WTC11 (cell line): ENCODE measurements at regions not wholly inside any gene's neighbourhood (a gene's known extent, or its start where the extent isn't known, plus 50 kb on each side); places are given as distances from the start of the nearest gene placed in this dataset.
"Not testable (repeated sequence)": the region's sequence is repeated elsewhere in the genome, so short reads cannot be mapped to it uniquely, and the experiment has no call there.

Experiments used
- ATAC-seq: fragments of 200-7000 bp; cut with Tn5 transposase; 2 replicates; pipeline ENCODE4 v1.10.0; 2021; ENCODE audit warnings: mild to moderate bottlenecking, moderate library complexity
- CTCF ChIA-PET: fragments of 300-600 bp; sonication (Branson Sonifier 250); formaldehyde crosslinking; loops from one replicate; lab custom pipeline; 2021; ENCODE audit warnings: antibody characterized with exemption; lab: Charles Lee
- POLR2A ChIA-PET: fragments of 350-600 bp; sonication (Branson Sonifier 250); formaldehyde crosslinking; loops from one replicate; lab custom pipeline; 2021; ENCODE audit warnings: antibody characterized with exemption; lab: Charles Lee
- DNase-seq: peaks from one replicate; pipeline ENCODE4 v3.0.0; 2021; ENCODE audit warnings: low spot score
- H3K27ac Mint-ChIP-seq: 2 replicates; pipeline ENCODE4 v1.8.0; 2021; ENCODE audit warnings: mixed read lengths
- H3K27me3 Mint-ChIP-seq: 2 replicates; pipeline ENCODE4 v1.8.0; 2021; ENCODE audit warnings: low read depth, mild to moderate bottlenecking, moderate library complexity, mixed read lengths
- H3K36me3 Mint-ChIP-seq: 2 replicates; pipeline ENCODE4 v1.8.0; 2021; ENCODE audit warnings: mixed read lengths
- H3K4me1 Mint-ChIP-seq: 2 replicates; pipeline ENCODE4 v1.8.0; 2022; ENCODE audit warnings: mixed read lengths
- H3K4me3 Mint-ChIP-seq: 2 replicates; pipeline ENCODE4 v1.8.0; 2021; ENCODE audit warnings: mild to moderate bottlenecking, moderate library complexity, mixed read lengths
- H3K9me3 Mint-ChIP-seq: 2 replicates; pipeline ENCODE4 v1.8.0; 2021; ENCODE audit warnings: mixed read lengths
- ESRRA ChIP-seq: sonication (generic); formaldehyde crosslinking; IDR thresholded peaks from 2 replicates; pipeline ENCODE4 v1.8.1; 2022; ENCODE audit warnings: mild to moderate bottlenecking, missing genetic modification reagents, borderline replicate concordance
- ETV6 ChIP-seq: sonication (generic); formaldehyde crosslinking; IDR thresholded peaks from 2 replicates; pipeline ENCODE4 v1.8.1; 2022; ENCODE audit warnings: mild to moderate bottlenecking, missing genetic modification reagents
- NFYB ChIP-seq: sonication (generic); formaldehyde crosslinking; conservative IDR thresholded peaks from 2 replicates; pipeline ENCODE4 v1.8.0; 2022; ENCODE audit warnings: low read depth, missing genetic modification reagents
- NR3C1 ChIP-seq: sonication (generic); formaldehyde crosslinking; conservative IDR thresholded peaks from 2 replicates; pipeline ENCODE4 v1.8.1; 2023; ENCODE audit warnings: low read depth, mild to moderate bottlenecking, missing genetic modification reagents
- RELA ChIP-seq: sonication (generic); formaldehyde crosslinking; IDR thresholded peaks from 2 replicates; pipeline ENCODE4 v1.8.1; 2022; ENCODE audit warnings: missing genetic modification reagents, mild to moderate bottlenecking, borderline replicate concordance
- TEAD1 ChIP-seq: sonication (generic); formaldehyde crosslinking; IDR thresholded peaks from 2 replicates; pipeline ENCODE4 v1.8.0; 2022; ENCODE audit warnings: mild to moderate bottlenecking, missing genetic modification reagents
- ZNF232 ChIP-seq: sonication (generic); formaldehyde crosslinking; IDR thresholded peaks from 2 replicates; pipeline ENCODE4 v1.8.0; 2022; ENCODE audit warnings: mild to moderate bottlenecking, missing genetic modification reagents
- ZNF396 ChIP-seq: fragments of 250-450 bp; sonication (Bioruptor Pico); IDR thresholded peaks from 2 replicates; pipeline ENCODE4 v1.8.0; 2021; ENCODE audit warnings: mild to moderate bottlenecking, moderate library complexity, borderline replicate concordance
- TF ChIP-seq, protein P1 (sequence below): sonication (generic); formaldehyde crosslinking; IDR thresholded peaks from 2 replicates; pipeline ENCODE4 v1.8.0; 2022; ENCODE audit warnings: mild to moderate bottlenecking, missing genetic modification reagents
- TF ChIP-seq, protein P2 (sequence below): sonication (generic); formaldehyde crosslinking; IDR thresholded peaks from 2 replicates; pipeline ENCODE4 v1.8.1; 2022; ENCODE audit warnings: low read depth, missing genetic modification reagents, borderline replicate concordance
- TF ChIP-seq, protein P3 (sequence below): fragments of 250-450 bp; sonication (Bioruptor Pico); IDR thresholded peaks from 2 replicates; pipeline ENCODE4 v1.9.0; 2021; ENCODE audit warnings: moderate library complexity, mild to moderate bottlenecking, inconsistent platforms, borderline replicate concordance

- no peak for TF ChIP-seq ETV6 (CRISPR knock-in tag)
- TF ChIP-seq, protein P1, sequence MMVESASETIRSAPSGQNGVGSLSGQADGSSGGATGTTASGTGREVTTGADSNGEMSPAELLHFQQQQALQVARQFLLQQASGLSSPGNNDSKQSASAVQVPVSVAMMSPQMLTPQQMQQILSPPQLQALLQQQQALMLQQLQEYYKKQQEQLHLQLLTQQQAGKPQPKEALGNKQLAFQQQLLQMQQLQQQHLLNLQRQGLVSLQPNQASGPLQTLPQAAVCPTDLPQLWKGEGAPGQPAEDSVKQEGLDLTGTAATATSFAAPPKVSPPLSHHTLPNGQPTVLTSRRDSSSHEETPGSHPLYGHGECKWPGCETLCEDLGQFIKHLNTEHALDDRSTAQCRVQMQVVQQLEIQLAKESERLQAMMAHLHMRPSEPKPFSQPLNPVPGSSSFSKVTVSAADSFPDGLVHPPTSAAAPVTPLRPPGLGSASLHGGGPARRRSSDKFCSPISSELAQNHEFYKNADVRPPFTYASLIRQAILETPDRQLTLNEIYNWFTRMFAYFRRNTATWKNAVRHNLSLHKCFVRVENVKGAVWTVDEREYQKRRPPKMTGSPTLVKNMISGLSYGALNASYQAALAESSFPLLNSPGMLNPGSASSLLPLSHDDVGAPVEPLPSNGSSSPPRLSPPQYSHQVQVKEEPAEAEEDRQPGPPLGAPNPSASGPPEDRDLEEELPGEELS (CRISPR knock-in tag) = no peak
- TF ChIP-seq, protein P2, sequence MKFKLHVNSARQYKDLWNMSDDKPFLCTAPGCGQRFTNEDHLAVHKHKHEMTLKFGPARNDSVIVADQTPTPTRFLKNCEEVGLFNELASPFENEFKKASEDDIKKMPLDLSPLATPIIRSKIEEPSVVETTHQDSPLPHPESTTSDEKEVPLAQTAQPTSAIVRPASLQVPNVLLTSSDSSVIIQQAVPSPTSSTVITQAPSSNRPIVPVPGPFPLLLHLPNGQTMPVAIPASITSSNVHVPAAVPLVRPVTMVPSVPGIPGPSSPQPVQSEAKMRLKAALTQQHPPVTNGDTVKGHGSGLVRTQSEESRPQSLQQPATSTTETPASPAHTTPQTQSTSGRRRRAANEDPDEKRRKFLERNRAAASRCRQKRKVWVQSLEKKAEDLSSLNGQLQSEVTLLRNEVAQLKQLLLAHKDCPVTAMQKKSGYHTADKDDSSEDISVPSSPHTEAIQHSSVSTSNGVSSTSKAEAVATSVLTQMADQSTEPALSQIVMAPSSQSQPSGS (CRISPR knock-in tag) = no peak
- ChIA-PET CTCF (interaction anchor here (1.3 kb wide), 1 partner anchor 323 kb away, joined by 3 read pairs; no protein-coding TSS in a partner anchor), POLR2A (no interaction called here)
- ATAC-seq (no peak), DNase-seq (no peak)
- H3K27me3 Mint-ChIP-seq = peaks cover 16% of the 10 kb centered on the region
- H3K36me3 Mint-ChIP-seq = peaks cover 18% of the 10 kb centered on the region
- H3K27ac Mint-ChIP-seq = no peak overlapping the region
- peaks cover 4% of the 10 kb centered on the region; the same call in 1 of the 2 replicates for H3K4me1 Mint-ChIP-seq
- H3K4me3 Mint-ChIP-seq = no peak overlapping the region
- H3K9me3 Mint-ChIP-seq = peaks cover 8% of the 10 kb centered on the region
Measured at GRCh38 chr20:30812739-30813411, 444.6 kb upstream of the DEFB115 start.

DNA sequence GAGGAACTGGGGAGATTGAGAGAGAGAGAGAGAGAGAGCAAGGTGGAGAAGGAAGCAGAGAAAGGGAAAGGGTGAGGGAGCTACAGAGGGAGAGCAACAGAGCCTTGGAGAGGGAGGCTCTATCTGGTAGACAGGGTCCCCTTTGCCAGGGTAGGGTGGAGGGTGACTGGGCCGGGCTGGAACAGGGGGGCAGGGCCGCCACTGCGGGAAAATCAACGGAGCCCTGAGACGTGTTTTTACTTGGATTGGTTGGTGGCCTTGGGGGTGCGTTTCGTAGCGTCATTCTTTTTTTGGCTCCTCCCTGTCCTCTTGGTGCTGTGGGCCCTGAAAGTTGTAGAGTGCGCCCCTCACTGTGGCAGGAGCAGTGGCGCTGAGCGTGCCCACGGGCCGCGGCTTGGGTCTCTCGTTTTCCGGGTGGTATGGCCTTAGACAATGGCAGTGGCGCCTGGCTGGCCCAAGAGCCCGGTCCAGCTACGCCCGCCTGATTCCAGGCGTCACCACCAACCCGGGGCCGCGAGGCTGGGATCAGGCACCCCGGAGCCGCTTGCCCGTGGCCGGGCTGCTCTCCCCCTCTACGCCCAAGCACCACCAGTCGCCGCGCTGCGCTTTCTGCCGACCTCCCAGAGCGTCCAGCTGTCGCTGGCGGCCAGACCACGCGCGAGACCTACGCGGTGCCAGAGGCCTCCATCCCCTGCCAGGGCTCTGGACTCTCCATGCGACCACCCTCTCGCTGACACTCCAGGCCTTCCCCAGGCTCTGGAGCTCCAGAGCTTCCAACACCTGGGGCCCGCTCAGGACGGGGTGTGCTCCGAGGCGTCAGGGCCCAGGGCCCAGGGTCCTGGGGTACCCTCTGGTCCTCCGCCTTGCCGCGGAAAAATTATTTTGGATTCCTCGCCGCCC is 443.8 kb upstream of the DEFB115 start:
- H3K4me1 Mint-ChIP-seq, CTCF ChIA-PET, ATAC-seq, H3K27ac Mint-ChIP-seq, H3K4me3 Mint-ChIP-seq, H3K9me3 Mint-ChIP-seq, POLR2A ChIA-PET: not testable (repeated sequence)
- DNase-seq = peak; percentile 29
- Mint-ChIP-seq H3K27me3 (peaks cover 16% of the 10 kb centered on the region), H3K36me3 (peaks cover 18% of the 10 kb centered on the region)

DNA sequence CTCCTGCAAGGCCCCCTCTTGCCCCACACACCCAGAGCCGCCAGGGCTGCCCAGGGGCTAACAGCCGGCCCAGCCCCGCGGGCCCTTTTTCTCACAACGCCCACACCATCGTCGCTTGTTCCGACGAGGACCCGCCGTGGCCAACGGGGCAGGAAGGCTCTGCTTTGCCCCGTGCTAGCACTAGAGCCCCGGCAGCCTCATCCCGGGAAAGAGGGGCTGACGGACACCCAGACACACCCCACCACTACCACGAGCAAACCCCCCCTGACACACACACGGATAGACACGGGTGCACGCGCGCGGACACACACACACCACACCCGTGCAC is 443.2 kb upstream of the DEFB115 start:
- H3K4me3 Mint-ChIP-seq, H3K4me1 Mint-ChIP-seq, POLR2A ChIA-PET, DNase-seq, H3K9me3 Mint-ChIP-seq, H3K27ac Mint-ChIP-seq, CTCF ChIA-PET, ATAC-seq: not testable (repeated sequence)
- Mint-ChIP-seq H3K27me3 (peaks cover 16% of the 10 kb centered on the region), H3K36me3 (peaks cover 18% of the 10 kb centered on the region)

- ATAC-seq, H3K27ac Mint-ChIP-seq, H3K9me3 Mint-ChIP-seq, POLR2A ChIA-PET, H3K4me1 Mint-ChIP-seq, CTCF ChIA-PET, DNase-seq: not testable (repeated sequence)
- Mint-ChIP-seq H3K36me3 (peaks cover 18% of the 10 kb centered on the region), H3K4me3 (peak overlapping the region; percentile 53), H3K27me3 (peaks cover 16% of the 10 kb centered on the region)
Measured at GRCh38 chr20:30815027-30815576, 442.4 kb upstream of the DEFB115 start.

DNA sequence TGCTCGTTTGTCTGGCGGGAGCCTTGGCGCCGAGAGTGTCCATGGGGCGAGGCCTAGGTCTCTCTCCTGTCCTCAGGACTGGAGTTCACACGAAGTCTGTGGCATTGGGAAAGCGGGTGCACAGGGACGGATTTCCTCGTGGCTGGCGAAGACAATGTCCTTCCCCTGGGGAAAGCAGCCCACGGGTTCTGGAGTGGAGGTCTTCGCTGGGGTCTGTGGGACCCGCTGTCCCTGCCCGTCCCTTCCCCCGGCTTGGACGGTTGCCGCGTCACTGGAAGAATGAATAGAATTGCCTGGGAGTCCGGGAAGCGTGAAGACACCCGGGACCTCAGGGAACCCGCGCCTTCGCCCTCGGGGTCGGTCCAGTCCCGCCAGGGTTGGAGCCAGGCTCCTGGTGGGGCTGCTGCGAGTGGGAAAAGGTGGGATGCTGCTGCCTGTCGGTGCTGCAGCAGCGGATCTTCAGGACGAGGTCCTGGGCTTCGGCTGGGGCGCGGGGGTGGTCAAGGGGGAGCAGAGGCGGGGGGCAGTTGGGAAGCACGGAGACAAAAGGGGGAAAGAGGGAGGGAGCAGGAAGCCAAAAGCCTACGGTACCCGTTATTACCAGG is 441.8 kb upstream of the DEFB115 start:
- peaks cover 8% of the 10 kb centered on the region for H3K9me3 Mint-ChIP-seq
- peak overlapping the region; percentile 53 for H3K4me3 Mint-ChIP-seq
- ChIA-PET CTCF (no interaction called here), POLR2A (no interaction called here)
- no peak overlapping the region for H3K27ac Mint-ChIP-seq
- no peak for TF ChIP-seq ZNF232 (CRISPR knock-in tag)
- no peak for TF ChIP-seq RELA (CRISPR knock-in tag)
- TF ChIP-seq ESRRA (CRISPR knock-in tag) = no peak
- TF ChIP-seq NFYB (CRISPR knock-in tag) = no peak
- TF ChIP-seq, protein P3, sequence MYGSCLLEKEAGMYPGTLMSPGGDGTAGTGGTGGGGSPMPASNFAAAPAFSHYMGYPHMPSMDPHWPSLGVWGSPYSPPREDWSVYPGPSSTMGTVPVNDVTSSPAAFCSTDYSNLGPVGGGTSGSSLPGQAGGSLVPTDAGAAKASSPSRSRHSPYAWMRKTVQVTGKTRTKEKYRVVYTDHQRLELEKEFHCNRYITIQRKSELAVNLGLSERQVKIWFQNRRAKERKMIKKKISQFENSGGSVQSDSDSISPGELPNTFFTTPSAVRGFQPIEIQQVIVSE = no peak
- no peak for TF ChIP-seq NR3C1 (CRISPR knock-in tag)
- no peak for TF ChIP-seq TEAD1
- no peak for TF ChIP-seq ZNF396 (CRISPR knock-in tag)
- peaks cover 4% of the 10 kb centered on the region; the same call in 1 of the 2 replicates for H3K4me1 Mint-ChIP-seq
- peaks cover 16% of the 10 kb centered on the region for H3K27me3 Mint-ChIP-seq
- H3K36me3 Mint-ChIP-seq = peaks cover 18% of the 10 kb centered on the region
- ATAC-seq (peak; percentile 10; the same call in 1 of the 2 replicates), DNase-seq (no peak)
